HL-60 (cell line): ENCODE measurements at regions not wholly inside any gene's neighbourhood (a gene's known extent, or its start where the extent isn't known, plus 50 kb on each side); places are given as distances from the start of the nearest gene placed in this dataset.

Experiments
- POLR2AphosphoS5 ChIP-seq: IDR thresholded peaks from 2 replicates; pipeline ENCODE4 v1.6.1; 2012; ENCODE audit warnings: low read depth
- REST ChIP-seq: IDR thresholded peaks from 2 replicates; pipeline ENCODE4 v1.6.1; 2012; ENCODE audit warnings: low read depth; ENCODE audit not compliant: insufficient replicate concordance
- SPI1 ChIP-seq: IDR thresholded peaks from 2 replicates; pipeline ENCODE4 v1.6.1; 2012; ENCODE audit warnings: low read depth, mild to moderate bottlenecking, borderline replicate concordance
- TF ChIP-seq, protein P1 (sequence below): IDR thresholded peaks from one replicate; pipeline ENCODE4 v1.5.1; 2011; ENCODE audit warnings: low read length, control low read depth, inconsistent platforms; ENCODE audit not compliant: insufficient read depth

- TF ChIP-seq POLR2AphosphoS5 (no peak), REST (no peak), SPI1 (no peak)
- TF ChIP-seq, protein P1, sequence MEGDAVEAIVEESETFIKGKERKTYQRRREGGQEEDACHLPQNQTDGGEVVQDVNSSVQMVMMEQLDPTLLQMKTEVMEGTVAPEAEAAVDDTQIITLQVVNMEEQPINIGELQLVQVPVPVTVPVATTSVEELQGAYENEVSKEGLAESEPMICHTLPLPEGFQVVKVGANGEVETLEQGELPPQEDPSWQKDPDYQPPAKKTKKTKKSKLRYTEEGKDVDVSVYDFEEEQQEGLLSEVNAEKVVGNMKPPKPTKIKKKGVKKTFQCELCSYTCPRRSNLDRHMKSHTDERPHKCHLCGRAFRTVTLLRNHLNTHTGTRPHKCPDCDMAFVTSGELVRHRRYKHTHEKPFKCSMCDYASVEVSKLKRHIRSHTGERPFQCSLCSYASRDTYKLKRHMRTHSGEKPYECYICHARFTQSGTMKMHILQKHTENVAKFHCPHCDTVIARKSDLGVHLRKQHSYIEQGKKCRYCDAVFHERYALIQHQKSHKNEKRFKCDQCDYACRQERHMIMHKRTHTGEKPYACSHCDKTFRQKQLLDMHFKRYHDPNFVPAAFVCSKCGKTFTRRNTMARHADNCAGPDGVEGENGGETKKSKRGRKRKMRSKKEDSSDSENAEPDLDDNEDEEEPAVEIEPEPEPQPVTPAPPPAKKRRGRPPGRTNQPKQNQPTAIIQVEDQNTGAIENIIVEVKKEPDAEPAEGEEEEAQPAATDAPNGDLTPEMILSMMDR, result no peak
Observed at GRCh38 chr5:126364206-126364902, 58.9 kb upstream of the GRAMD2B start.
